ENCODE measurements at regions not wholly inside any gene's neighbourhood (a gene's known extent, or its start where the extent isn't known, plus 50 kb on each side); places are given as distances from the start of the nearest gene placed in this dataset.
"Not testable (repeated sequence)": the region's sequence is repeated elsewhere in the genome, so short reads cannot be mapped to it uniquely, and the experiment has no call there.

GRCh38 chr1:194039578-194039977 lies 853.2 kb upstream of the B3GALT2 start:
- no peaks in the 10 kb centered on the region for H3K27me3 ChIP-seq (ENCODE audit: insufficient read depth, low read length)
- peaks cover 5% of the 10 kb centered on the region; the same call in 1 of the 2 replicates for H3K9me3 ChIP-seq (ENCODE audit: insufficient read depth, low read depth, low read length)
- H3K9ac ChIP-seq (ENCODE audit: low read depth, low read length) = no peak overlapping the region
- no peak overlapping the region for H3K4me3 ChIP-seq (ENCODE audit: low read length)
- no peaks in the 10 kb centered on the region for H3K4me1 ChIP-seq (ENCODE audit: insufficient read depth, low read length)
- no peak overlapping the region for H3K27ac ChIP-seq (ENCODE audit: low read length)
- H3K36me3 ChIP-seq (ENCODE audit: insufficient read depth, low read depth, low read length) = no peaks in the 10 kb centered on the region

GRCh38 chr1:194033646-194034045 lies 847.2 kb upstream of the B3GALT2 start:
- H3K9me3 ChIP-seq (ENCODE audit: insufficient read depth, low read depth, low read length) = peaks cover 26% of the 10 kb centered on the region; the same call in 1 of the 2 replicates
- H3K36me3 ChIP-seq (ENCODE audit: insufficient read depth, low read depth, low read length) = no peaks in the 10 kb centered on the region
- no peak overlapping the region for H3K27ac ChIP-seq (ENCODE audit: low read length)
- H3K4me3 ChIP-seq (ENCODE audit: low read length) = no peak overlapping the region
- no peaks in the 10 kb centered on the region for H3K4me1 ChIP-seq (ENCODE audit: insufficient read depth, low read length)
- H3K27me3 ChIP-seq (ENCODE audit: insufficient read depth, low read length) = no peaks in the 10 kb centered on the region
- H3K9ac ChIP-seq (ENCODE audit: low read depth, low read length) = no peak overlapping the region

- Histone ChIP-seq H3K9me3 (ENCODE audit: insufficient read depth, low read depth, low read length) (peaks cover 6% of the 10 kb centered on the region; the same call in 1 of the 2 replicates), H3K27me3 (ENCODE audit: insufficient read depth, low read length) (no peaks in the 10 kb centered on the region), H3K4me1 (ENCODE audit: insufficient read depth, low read length) (no peaks in the 10 kb centered on the region), H3K27ac (ENCODE audit: low read length) (no peak overlapping the region), H3K36me3 (ENCODE audit: insufficient read depth, low read depth, low read length) (no peaks in the 10 kb centered on the region), H3K9ac (ENCODE audit: low read depth, low read length) (no peak overlapping the region), H3K4me3 (ENCODE audit: low read length) (no peak overlapping the region)
These were observed 841.6 kb upstream of the B3GALT2 start for GRCh38 chr1:194028002-194028401.

GRCh38 chr1:194026422-194026821 lies 840.0 kb upstream of the B3GALT2 start:
- Histone ChIP-seq H3K27ac (ENCODE audit: low read length) (no peak overlapping the region), H3K4me3 (ENCODE audit: low read length) (no peak overlapping the region), H3K4me1 (ENCODE audit: insufficient read depth, low read length) (no peaks in the 10 kb centered on the region), H3K9ac (ENCODE audit: low read depth, low read length) (no peak overlapping the region), H3K27me3 (ENCODE audit: insufficient read depth, low read length) (no peaks in the 10 kb centered on the region), H3K9me3 (ENCODE audit: insufficient read depth, low read depth, low read length) (no peaks in the 10 kb centered on the region), H3K36me3 (ENCODE audit: insufficient read depth, low read depth, low read length) (no peaks in the 10 kb centered on the region)

GRCh38 chr1:194024659-194025058 lies 838.2 kb upstream of the B3GALT2 start:
- Histone ChIP-seq H3K9me3 (ENCODE audit: insufficient read depth, low read depth, low read length) (no peaks in the 10 kb centered on the region), H3K4me1 (ENCODE audit: insufficient read depth, low read length) (no peaks in the 10 kb centered on the region), H3K27me3 (ENCODE audit: insufficient read depth, low read length) (no peaks in the 10 kb centered on the region), H3K9ac (ENCODE audit: low read depth, low read length) (no peak overlapping the region), H3K4me3 (ENCODE audit: low read length) (no peak overlapping the region), H3K36me3 (ENCODE audit: insufficient read depth, low read depth, low read length) (no peaks in the 10 kb centered on the region), H3K27ac (ENCODE audit: low read length) (no peak overlapping the region)

- Histone ChIP-seq H3K27me3 (ENCODE audit: insufficient read depth, low read length) (no peaks in the 10 kb centered on the region), H3K9ac (ENCODE audit: low read depth, low read length) (no peak overlapping the region), H3K9me3 (ENCODE audit: insufficient read depth, low read depth, low read length) (no peaks in the 10 kb centered on the region), H3K36me3 (ENCODE audit: insufficient read depth, low read depth, low read length) (no peaks in the 10 kb centered on the region), H3K4me1 (ENCODE audit: insufficient read depth, low read length) (no peaks in the 10 kb centered on the region), H3K27ac (ENCODE audit: low read length) (no peak overlapping the region), H3K4me3 (ENCODE audit: low read length) (no peak overlapping the region)
These were observed 827.6 kb upstream of the B3GALT2 start for GRCh38 chr1:194014014-194014413.

GRCh38 chr1:194013561-194013960 lies 827.1 kb upstream of the B3GALT2 start:
- H3K9me3 ChIP-seq (ENCODE audit: insufficient read depth, low read depth, low read length) = no peaks in the 10 kb centered on the region
- no peak overlapping the region for H3K4me3 ChIP-seq (ENCODE audit: low read length)
- H3K36me3 ChIP-seq (ENCODE audit: insufficient read depth, low read depth, low read length) = no peaks in the 10 kb centered on the region
- H3K27ac ChIP-seq (ENCODE audit: low read length) = no peak overlapping the region
- no peaks in the 10 kb centered on the region for H3K27me3 ChIP-seq (ENCODE audit: insufficient read depth, low read length)
- H3K9ac ChIP-seq (ENCODE audit: low read depth, low read length) = no peak overlapping the region
- H3K4me1 ChIP-seq (ENCODE audit: insufficient read depth, low read length) = no peaks in the 10 kb centered on the region

GRCh38 chr1:194004146-194004545 lies 817.7 kb upstream of the B3GALT2 start:
- no peak overlapping the region for H3K27ac ChIP-seq (ENCODE audit: low read length)
- H3K36me3 ChIP-seq (ENCODE audit: insufficient read depth, low read depth, low read length) = no peaks in the 10 kb centered on the region
- no peaks in the 10 kb centered on the region; the same call in 1 of the 2 replicates for H3K9me3 ChIP-seq (ENCODE audit: insufficient read depth, low read depth, low read length)
- peaks cover 3% of the 10 kb centered on the region; the same call in 1 of the 2 replicates for H3K4me1 ChIP-seq (ENCODE audit: insufficient read depth, low read length)
- no peaks in the 10 kb centered on the region for H3K27me3 ChIP-seq (ENCODE audit: insufficient read depth, low read length)
- no peak overlapping the region for H3K9ac ChIP-seq (ENCODE audit: low read depth, low read length)
- H3K4me3 ChIP-seq (ENCODE audit: low read length) = no peak overlapping the region

- not testable (repeated sequence) for H3K36me3 ChIP-seq (ENCODE audit: insufficient read depth, low read depth, low read length); H3K4me1 ChIP-seq (ENCODE audit: insufficient read depth, low read length); H3K9me3 ChIP-seq (ENCODE audit: insufficient read depth, low read depth, low read length); H3K4me3 ChIP-seq (ENCODE audit: low read length); H3K27ac ChIP-seq (ENCODE audit: low read length); H3K9ac ChIP-seq (ENCODE audit: low read depth, low read length); H3K27me3 ChIP-seq (ENCODE audit: insufficient read depth, low read length)
These were observed 815.4 kb upstream of the B3GALT2 start for GRCh38 chr1:194001726-194002350.

GRCh38 chr1:193988885-193989284 lies 802.5 kb upstream of the B3GALT2 start:
- peaks cover 23% of the 10 kb centered on the region for H3K9me3 ChIP-seq (ENCODE audit: insufficient read depth, low read depth, low read length)
- no peaks in the 10 kb centered on the region for H3K27me3 ChIP-seq (ENCODE audit: insufficient read depth, low read length)
- no peak overlapping the region for H3K9ac ChIP-seq (ENCODE audit: low read depth, low read length)
- H3K4me3 ChIP-seq (ENCODE audit: low read length) = no peak overlapping the region
- H3K36me3 ChIP-seq (ENCODE audit: insufficient read depth, low read depth, low read length) = no peaks in the 10 kb centered on the region
- H3K27ac ChIP-seq (ENCODE audit: low read length) = no peak overlapping the region
- no peaks in the 10 kb centered on the region for H3K4me1 ChIP-seq (ENCODE audit: insufficient read depth, low read length)

- Histone ChIP-seq H3K36me3 (ENCODE audit: insufficient read depth, low read depth, low read length) (no peaks in the 10 kb centered on the region), H3K4me3 (ENCODE audit: low read length) (no peak overlapping the region), H3K4me1 (ENCODE audit: insufficient read depth, low read length) (no peaks in the 10 kb centered on the region), H3K9ac (ENCODE audit: low read depth, low read length) (no peak overlapping the region), H3K9me3 (ENCODE audit: insufficient read depth, low read depth, low read length) (no peaks in the 10 kb centered on the region), H3K27ac (ENCODE audit: low read length) (no peak overlapping the region), H3K27me3 (ENCODE audit: insufficient read depth, low read length) (no peaks in the 10 kb centered on the region)
These were observed 792.8 kb upstream of the B3GALT2 start for GRCh38 chr1:193979219-193979618.

- no peaks in the 10 kb centered on the region for H3K36me3 ChIP-seq (ENCODE audit: insufficient read depth, low read depth, low read length)
- no peaks in the 10 kb centered on the region for H3K4me1 ChIP-seq (ENCODE audit: insufficient read depth, low read length)
- no peak overlapping the region for H3K9ac ChIP-seq (ENCODE audit: low read depth, low read length)
- no peaks in the 10 kb centered on the region for H3K9me3 ChIP-seq (ENCODE audit: insufficient read depth, low read depth, low read length)
- H3K4me3 ChIP-seq (ENCODE audit: low read length) = no peak overlapping the region
- no peak overlapping the region for H3K27ac ChIP-seq (ENCODE audit: low read length)
- no peaks in the 10 kb centered on the region for H3K27me3 ChIP-seq (ENCODE audit: insufficient read depth, low read length)
These were observed 787.9 kb upstream of the B3GALT2 start for GRCh38 chr1:193974286-193974798.
